Breast epithelium (tissue), 4 donors: ENCODE measurements at regions not wholly inside any gene's neighbourhood (a gene's known extent, or its start where the extent isn't known, plus 50 kb on each side); places are given as distances from the start of the nearest gene placed in this dataset.

Experiments used
- DNase-seq, 2 donors: peaks; one replicate each; pipeline ENCODE4 v3.0.0-alpha.2; 2019; ENCODE audit warnings: low spot score in 2 of 2
- H3K27ac ChIP-seq, 2 donors: fragments of 200-600 bp; sonication (generic) in 1 of 2; one replicate each; pipeline ENCODE4 v1.5.1; 2016 to 2019; ENCODE audit warnings: mild to moderate bottlenecking in 1 of 2
- H3K27me3 ChIP-seq, 2 donors: fragments of 200-600 bp; sonication (generic) in 1 of 2; one replicate each; pipeline versions ENCODE4 v1.5.1 to v1.6.0; 2017 to 2019; ENCODE audit warnings: control low read depth in 1 of 2, mild to moderate bottlenecking in 1 of 2
- H3K36me3 ChIP-seq: fragments of 200-600 bp; one replicate; pipeline ENCODE4 v1.5.1; 2019
- H3K4me1 ChIP-seq, 2 donors: fragments of 200-600 bp; sonication (generic); one replicate each; pipeline ENCODE4 v1.5.1; 2016 to 2019; ENCODE audit warnings: control low read depth in 1 of 2
- H3K4me3 ChIP-seq, 3 donors: fragments of 200-600 bp; sonication (generic); 1 replicate in 2 of 3; 2 replicates in 1 of 3; pipeline ENCODE4 v1.5.1; 2016 to 2019; ENCODE audit warnings: mild to moderate bottlenecking in 3 of 3, moderate library complexity in 2 of 3
- H3K9me3 ChIP-seq, 2 donors: fragments of 200-600 bp; sonication (generic) in 1 of 2; one replicate each; pipeline ENCODE4 v1.5.1; 2016 to 2019; ENCODE audit warnings: control low read depth in 1 of 2
- CTCF ChIP-seq, 3 donors: fragments of 450-650 bp; IDR thresholded peaks; one replicate each; pipeline ENCODE4 v1.5.1; 2016 to 2017; ENCODE audit warnings: antibody characterized with exemption in 3 of 3, mild to moderate bottlenecking in 3 of 3, moderate library complexity in 3 of 3
- POLR2A ChIP-seq: fragments of 450-650 bp; IDR thresholded peaks from one replicate; pipeline ENCODE4 v1.6.1; 2016; ENCODE audit warnings: antibody characterized with exemption, mild to moderate bottlenecking, moderate library complexity
- POLR2AphosphoS5 ChIP-seq, 3 donors: sonication (generic); formaldehyde crosslinking; IDR thresholded peaks; one replicate each; pipeline ENCODE4 v1.6.1; 2017; ENCODE audit warnings: antibody characterized with exemption in 3 of 3
- intact Hi-C: fragments of 100-400 bp; cut with DNase I; formaldehyde crosslinking; loops from one replicate; pipeline ENCODE4 v1.15.1; 2023; ENCODE audit warnings: low total_unique reads

DNA sequence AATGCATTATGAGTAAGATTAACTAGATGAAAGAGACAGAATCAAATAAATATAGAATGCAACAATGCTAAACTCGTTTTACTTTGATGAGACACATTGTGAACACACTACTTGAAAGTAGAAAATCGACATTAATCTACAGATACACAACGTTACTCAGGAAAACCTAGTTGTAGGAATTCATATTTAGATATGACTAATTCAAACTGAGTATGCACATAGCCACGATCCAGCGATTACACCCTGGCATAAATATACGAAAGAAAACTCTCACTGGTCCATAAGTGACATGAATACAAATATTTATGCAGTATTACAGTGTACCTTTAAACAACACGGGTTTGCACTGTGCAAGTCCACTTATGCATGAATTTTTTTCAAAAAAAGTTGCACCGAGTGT, 485.6 kb downstream of the TMX3 start:
- intact Hi-C loops: no loop called here

GRCh38 chr18:68221111-68221724, 493.7 kb downstream of the TMX3 start:
- no peak for DNase-seq
- H3K9me3 ChIP-seq: no peaks in the 10 kb centered on the region
- intact Hi-C loops: no loop called here
- TF ChIP-seq POLR2AphosphoS5 (IDR thresholded peaks at IDR 0.05): no peak
- TF ChIP-seq POLR2A: no peak
- no peak for TF ChIP-seq CTCF (IDR thresholded peaks at IDR 0.05)
- H3K27me3 ChIP-seq: no peaks in the 10 kb centered on the region
- no peak overlapping the region for H3K4me3 ChIP-seq
- no peaks in the 10 kb centered on the region for H3K4me1 ChIP-seq
- no peaks in the 10 kb centered on the region for H3K36me3 ChIP-seq
- H3K27ac ChIP-seq: no peak overlapping the region

More for the DNA sequence above, 485.6 kb downstream of the TMX3 start:
- TF ChIP-seq CTCF (IDR thresholded peaks at IDR 0.05) (no peak), POLR2A (no peak), POLR2AphosphoS5 (IDR thresholded peaks at IDR 0.05) (no peak)
- Histone ChIP-seq H3K4me1 (no peaks in the 10 kb centered on the region), H3K27ac (no peak overlapping the region), H3K36me3 (no peaks in the 10 kb centered on the region), H3K9me3 (no peaks in the 10 kb centered on the region), H3K4me3 (no peak overlapping the region), H3K27me3 (no peaks in the 10 kb centered on the region)
- DNase-seq: no peak

- Histone ChIP-seq H3K36me3 (no peaks in the 10 kb centered on the region), H3K4me1 (no peaks in the 10 kb centered on the region), H3K4me3 (no peak overlapping the region), H3K27me3 (no peaks in the 10 kb centered on the region), H3K9me3 (no peaks in the 10 kb centered on the region), H3K27ac (no peak overlapping the region)
- TF ChIP-seq POLR2AphosphoS5 (IDR thresholded peaks at IDR 0.05) (no peak), CTCF (IDR thresholded peaks at IDR 0.05) (no peak), POLR2A (no peak)
- intact Hi-C loops: no loop called here
- DNase-seq: no peak
These were observed 494.4 kb downstream of the TMX3 start for GRCh38 chr18:68220458-68220857.

DNA sequence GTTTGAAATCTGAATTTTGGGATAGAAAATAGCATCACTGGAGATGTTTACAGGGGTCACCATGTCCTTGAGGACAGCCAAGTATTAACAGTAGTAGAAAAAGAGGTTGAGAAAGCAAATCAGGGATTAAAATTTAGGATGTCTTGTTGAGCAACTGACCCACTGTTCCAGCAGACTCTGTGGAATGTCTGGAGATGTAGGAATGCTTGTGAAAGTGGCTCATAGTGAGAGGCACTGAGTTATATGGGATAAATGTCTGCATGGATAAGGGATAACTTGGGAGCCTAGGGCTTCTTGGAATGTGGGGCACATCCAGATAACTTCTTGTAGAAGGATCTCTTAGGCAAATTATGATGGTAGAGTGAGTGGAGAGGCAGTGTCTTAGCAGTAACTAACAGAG, 495.0 kb downstream of the TMX3 start:
- H3K27ac ChIP-seq: no peak overlapping the region
- no peaks in the 10 kb centered on the region for H3K4me1 ChIP-seq
- intact Hi-C loops: no loop called here
- no peaks in the 10 kb centered on the region for H3K36me3 ChIP-seq
- no peak overlapping the region for H3K4me3 ChIP-seq
- H3K9me3 ChIP-seq: no peaks in the 10 kb centered on the region
- TF ChIP-seq POLR2A (no peak), POLR2AphosphoS5 (IDR thresholded peaks at IDR 0.05) (no peak), CTCF (IDR thresholded peaks at IDR 0.05) (no peak)
- DNase-seq: no peak
- no peaks in the 10 kb centered on the region for H3K27me3 ChIP-seq

DNA sequence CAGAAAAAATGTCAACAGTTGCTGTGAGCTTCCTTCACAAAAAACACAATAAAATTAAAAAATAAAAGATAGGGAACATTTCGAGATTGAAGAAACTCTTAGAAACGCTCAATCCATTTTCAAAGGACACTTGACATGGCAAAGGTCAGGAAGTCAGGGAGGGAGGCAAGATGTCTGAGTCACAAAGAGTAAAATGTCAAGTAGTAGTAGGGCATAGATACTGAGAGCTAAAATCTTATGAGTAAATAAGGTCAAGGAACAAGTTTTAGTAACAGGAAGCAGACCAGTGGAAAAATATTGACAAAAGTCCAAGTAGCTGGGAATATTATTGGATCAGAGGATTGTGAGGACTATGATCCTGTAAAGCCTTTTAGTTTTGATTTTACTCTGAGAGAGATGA, 495.6 kb downstream of the TMX3 start:
- intact Hi-C loops: no loop called here
- Histone ChIP-seq H3K4me1 (no peaks in the 10 kb centered on the region), H3K27ac (no peak overlapping the region), H3K27me3 (no peaks in the 10 kb centered on the region), H3K9me3 (no peaks in the 10 kb centered on the region), H3K4me3 (no peak overlapping the region), H3K36me3 (no peaks in the 10 kb centered on the region)
- DNase-seq: no peak
- TF ChIP-seq POLR2A (no peak), CTCF (IDR thresholded peaks at IDR 0.05) (no peak), POLR2AphosphoS5 (IDR thresholded peaks at IDR 0.05) (no peak)
